Gastroesophageal sphincter (tissue), 3 donors: ENCODE measurements at regions not wholly inside any gene's neighbourhood (a gene's known extent, or its start where the extent isn't known, plus 50 kb on each side); places are given as distances from the start of the nearest gene placed in this dataset.

Experiments
- CTCF ChIP-seq, 4 experiments: fragments of 200-600 bp in 2 of 4; fragments of 450-650 bp in 2 of 4; sonication (generic) in 1 of 4; IDR thresholded peaks; one replicate each; pipeline ENCODE4 v1.5.1; 2017 to 2019; ENCODE audit warnings: antibody characterized with exemption in 4 of 4, mild to moderate bottlenecking in 2 of 4, moderate library complexity in 2 of 4
- EP300 ChIP-seq: sonication (generic); formaldehyde crosslinking; IDR thresholded peaks from one replicate; pipeline ENCODE4 v1.6.1; 2017; ENCODE audit warnings: antibody characterized with exemption, mild to moderate bottlenecking
- POLR2A ChIP-seq, 2 donors: fragments of 450-650 bp; IDR thresholded peaks; one replicate each; pipeline ENCODE4 v1.6.1; 2017; ENCODE audit warnings: antibody characterized with exemption in 2 of 2, mild to moderate bottlenecking in 2 of 2, moderate library complexity in 1 of 2
- POLR2AphosphoS5 ChIP-seq: sonication (generic); formaldehyde crosslinking; IDR thresholded peaks from one replicate; pipeline ENCODE4 v1.6.1; 2017; ENCODE audit warnings: antibody characterized with exemption

DNA sequence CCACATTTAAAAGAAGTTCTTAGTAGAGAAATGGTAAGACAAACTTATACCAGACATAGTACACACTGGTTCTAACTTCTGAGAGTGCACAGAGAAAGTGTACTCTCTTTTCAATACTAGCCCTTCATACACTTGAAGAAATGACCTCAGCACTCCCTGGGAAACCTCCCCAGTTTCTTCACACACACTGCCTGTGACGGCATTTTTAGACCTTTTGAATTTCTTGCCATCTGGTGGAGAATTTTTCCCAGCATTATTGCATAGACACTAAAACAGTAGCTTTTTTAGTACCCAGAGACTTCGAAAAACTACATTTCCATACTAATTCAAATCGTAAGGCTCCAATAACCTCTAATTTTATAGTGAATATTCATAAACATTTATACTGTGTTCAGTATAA, 341.6 kb upstream of the MAOA start:
- no peak for TF ChIP-seq CTCF (IDR thresholded peaks at IDR 0.05)
- no peak for TF ChIP-seq POLR2A (IDR thresholded peaks at IDR 0.05)
- TF ChIP-seq EP300 = no peak
- TF ChIP-seq POLR2AphosphoS5 = no peak
